Retinal pigment epithelial cell (primary cell): ENCODE measurements at regions not wholly inside any gene's neighbourhood (a gene's known extent, or its start where the extent isn't known, plus 50 kb on each side); places are given as distances from the start of the nearest gene placed in this dataset.

Experiments
- DNase-seq: peaks from one replicate; pipeline ENCODE4 v3.0.0-alpha.2; 2010; ENCODE audit warnings: low read depth
- H3K4me3 ChIP-seq: 2 replicates; pipeline ENCODE4 v1.5.1; 2011; ENCODE audit warnings: mild to moderate bottlenecking, low read length, control low read depth, moderate library complexity
- TF ChIP-seq, protein P1 (sequence below): conservative IDR thresholded peaks from 2 replicates; pipeline ENCODE4 v1.5.1; 2011; ENCODE audit warnings: low read depth, low read length, control low read depth, inconsistent platforms

DNA sequence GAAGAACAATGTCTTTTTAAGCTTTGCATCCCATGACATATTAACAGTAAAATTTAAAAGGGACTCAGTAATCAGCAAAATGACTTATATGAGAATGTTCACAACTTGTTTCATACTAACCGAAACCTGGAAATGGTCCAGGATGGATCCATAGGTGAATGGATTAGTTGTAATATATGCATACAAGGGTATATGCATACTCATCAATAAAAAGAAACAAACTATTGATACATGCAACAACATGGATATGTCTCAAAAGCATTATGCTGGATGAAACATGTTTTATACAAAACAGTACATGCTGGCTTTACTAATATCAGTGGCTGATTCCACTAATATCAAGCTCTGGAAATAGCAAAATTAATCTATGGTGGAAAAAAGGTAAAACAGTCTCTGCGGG, 108.5 kb upstream of the HIVEP1 start:
- DNase-seq = no peak
- H3K4me3 ChIP-seq = no peak overlapping the region
- TF ChIP-seq, protein P1, sequence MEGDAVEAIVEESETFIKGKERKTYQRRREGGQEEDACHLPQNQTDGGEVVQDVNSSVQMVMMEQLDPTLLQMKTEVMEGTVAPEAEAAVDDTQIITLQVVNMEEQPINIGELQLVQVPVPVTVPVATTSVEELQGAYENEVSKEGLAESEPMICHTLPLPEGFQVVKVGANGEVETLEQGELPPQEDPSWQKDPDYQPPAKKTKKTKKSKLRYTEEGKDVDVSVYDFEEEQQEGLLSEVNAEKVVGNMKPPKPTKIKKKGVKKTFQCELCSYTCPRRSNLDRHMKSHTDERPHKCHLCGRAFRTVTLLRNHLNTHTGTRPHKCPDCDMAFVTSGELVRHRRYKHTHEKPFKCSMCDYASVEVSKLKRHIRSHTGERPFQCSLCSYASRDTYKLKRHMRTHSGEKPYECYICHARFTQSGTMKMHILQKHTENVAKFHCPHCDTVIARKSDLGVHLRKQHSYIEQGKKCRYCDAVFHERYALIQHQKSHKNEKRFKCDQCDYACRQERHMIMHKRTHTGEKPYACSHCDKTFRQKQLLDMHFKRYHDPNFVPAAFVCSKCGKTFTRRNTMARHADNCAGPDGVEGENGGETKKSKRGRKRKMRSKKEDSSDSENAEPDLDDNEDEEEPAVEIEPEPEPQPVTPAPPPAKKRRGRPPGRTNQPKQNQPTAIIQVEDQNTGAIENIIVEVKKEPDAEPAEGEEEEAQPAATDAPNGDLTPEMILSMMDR = no peak

DNA sequence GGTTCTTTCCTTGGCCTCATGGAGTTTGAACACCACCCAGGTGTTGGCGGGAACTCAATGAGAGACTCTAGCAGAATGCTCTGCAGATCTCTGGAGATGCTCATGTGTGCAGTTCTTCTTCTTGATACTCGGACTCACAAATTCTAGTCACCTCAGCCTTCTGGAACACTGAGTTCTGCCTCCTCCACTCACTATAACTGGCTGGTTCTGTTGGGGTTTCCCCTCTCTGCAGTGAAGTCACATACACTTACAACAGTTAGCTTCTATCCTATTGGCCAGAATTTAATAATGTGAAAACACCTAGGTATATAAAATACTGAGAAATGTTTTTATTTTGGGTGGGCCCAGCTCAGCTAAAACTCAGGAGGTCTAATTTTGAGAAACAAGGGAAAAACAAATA, 109.6 kb upstream of the HIVEP1 start:
- DNase-seq = no peak
- TF ChIP-seq, protein P1 = no peak
- no peak overlapping the region for H3K4me3 ChIP-seq

DNA sequence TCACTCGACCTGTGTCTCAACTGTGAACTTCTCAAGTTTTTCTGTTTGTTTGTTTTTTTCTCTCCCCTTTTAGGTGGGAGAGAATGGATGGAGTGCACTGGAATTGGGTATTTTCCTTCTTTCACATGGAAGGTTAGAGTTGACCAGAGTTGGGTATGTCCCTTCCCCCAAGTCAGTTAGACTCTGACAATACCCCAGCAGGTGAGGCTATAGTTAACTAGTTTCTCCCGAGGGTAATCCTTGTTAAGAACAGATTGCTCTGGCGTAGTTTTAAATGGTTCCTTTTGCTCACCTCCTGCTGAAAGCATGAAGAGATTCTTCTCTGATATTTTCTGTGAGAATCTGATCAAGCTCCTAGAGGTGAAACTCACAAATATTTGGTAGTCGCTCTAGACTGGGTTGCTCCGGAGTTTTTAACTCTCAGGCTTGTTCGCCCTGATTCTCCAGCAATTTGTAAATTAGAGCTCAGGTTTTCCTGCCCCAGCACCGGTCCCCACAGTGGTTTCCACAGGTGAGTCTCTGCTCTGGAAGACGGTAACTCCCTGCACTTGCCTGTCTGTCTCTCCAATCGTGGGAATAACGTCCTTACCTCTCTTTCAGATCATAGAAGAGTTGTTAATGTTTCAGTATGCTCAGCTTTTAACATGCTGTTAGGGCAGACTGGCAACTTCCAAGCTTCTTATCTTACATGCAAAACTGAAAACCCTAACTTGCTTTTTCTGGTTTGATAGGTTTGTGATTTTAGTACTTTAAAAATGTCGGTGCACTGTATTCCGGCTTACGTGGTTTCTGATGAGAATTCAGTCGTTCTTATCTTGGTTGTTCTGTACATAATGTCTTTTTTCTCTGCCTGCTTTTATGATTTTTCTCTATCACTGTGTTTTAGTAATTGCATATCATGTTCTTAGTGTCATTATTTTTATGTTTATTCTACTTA, 111.2 kb upstream of the HIVEP1 start:
- no peak for DNase-seq
- TF ChIP-seq, protein P1 = no peak
- no peak overlapping the region for H3K4me3 ChIP-seq

DNA sequence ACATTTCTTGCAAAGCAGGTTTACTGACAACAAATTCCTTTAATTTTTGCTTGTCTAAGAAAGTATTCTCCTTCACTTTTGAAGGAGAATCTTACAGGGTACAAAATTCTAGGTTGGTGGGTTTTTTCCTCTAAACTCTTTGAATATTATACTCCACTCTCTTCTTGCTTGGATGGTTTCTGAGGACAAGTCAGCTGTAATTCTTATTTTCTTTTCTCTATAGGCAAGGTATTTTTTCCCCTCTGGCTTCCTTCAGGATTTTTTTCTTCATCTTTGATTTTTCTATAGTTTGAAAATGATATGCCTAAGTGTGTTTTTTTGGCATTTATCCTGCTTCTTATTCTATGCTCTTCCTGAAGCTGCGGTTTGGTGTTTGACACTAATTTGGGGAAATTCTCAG, 112.5 kb upstream of the HIVEP1 start:
- TF ChIP-seq, protein P1 = no peak
- no peak overlapping the region for H3K4me3 ChIP-seq
- DNase-seq = no peak

DNA sequence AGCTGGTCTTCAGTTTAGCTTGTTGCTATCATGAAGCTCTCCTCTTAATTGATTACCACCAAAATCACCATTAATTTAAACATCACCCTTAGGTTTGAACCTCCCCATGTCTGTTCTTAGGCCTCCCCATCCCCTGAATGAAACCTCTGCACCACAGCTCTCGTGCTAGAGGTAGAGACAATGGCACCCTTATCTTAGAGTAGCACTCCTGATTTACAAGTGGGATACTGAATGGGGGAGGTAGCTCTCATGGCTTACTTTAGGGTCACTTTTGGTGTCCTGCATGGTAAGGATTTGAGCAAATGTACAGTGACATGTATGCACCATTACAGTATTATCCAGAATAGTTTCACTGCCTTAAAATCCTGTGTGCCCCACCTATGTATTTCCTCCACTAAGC, 115.6 kb upstream of the ADTRP start:
- no peak for DNase-seq
- no peak overlapping the region for H3K4me3 ChIP-seq
- TF ChIP-seq, protein P1 = no peak

DNA sequence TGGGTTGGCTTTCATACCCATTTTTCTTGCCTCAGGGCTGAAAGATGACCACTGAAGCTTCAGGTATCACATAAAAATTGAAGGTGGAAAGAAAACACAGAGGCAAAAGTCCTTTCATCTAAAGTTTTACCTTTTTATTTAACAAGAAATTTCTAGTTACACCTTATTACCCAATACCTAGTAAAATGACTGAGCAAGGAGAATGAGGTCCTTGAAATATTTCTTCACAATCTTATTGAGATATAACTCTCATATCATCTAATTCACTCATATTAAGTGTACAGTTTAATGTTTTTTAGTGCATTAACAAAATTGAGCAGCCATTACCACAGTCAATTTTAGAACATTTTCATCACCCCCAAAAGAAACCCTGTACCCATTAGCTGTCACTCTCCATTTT, 112.9 kb upstream of the ADTRP start:
- DNase-seq = no peak
- no peak overlapping the region for H3K4me3 ChIP-seq
- TF ChIP-seq, protein P1 = no peak

DNA sequence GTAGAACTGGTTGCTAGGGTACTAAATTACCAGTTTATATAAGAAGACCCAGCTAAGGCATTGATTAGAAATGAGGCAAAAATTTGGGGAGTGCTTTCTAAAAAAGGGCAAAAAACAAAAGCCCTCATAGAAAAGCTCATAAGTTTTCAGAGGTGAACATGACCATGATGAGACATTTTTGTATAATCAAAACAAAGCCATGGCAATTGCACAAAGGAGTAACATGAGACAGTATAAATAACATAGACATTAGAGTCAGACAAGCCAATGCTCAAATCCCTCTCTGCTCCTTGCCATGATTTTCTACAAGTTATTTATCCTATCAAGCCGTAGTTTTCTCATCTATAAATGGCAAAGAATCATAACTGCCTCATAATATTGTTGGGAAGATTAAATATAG, 112.2 kb upstream of the ADTRP start:
- TF ChIP-seq, protein P1 = no peak
- no peak overlapping the region for H3K4me3 ChIP-seq
- no peak for DNase-seq
